ENCODE measurements at regions not wholly inside any gene's neighbourhood (a gene's known extent, or its start where the extent isn't known, plus 50 kb on each side); places are given as distances from the start of the nearest gene placed in this dataset.

GRCh38 chr9:78548670-78549069 is 251.7 kb downstream of the PSAT1 start:
- no peak for TF ChIP-seq EZH2 (IDR thresholded peaks at IDR 0.05; ENCODE audit: low read length, missing control alignments)
- TF ChIP-seq CTCF (conservative IDR thresholded peaks at IDR 0.05 in 1 of 2, IDR thresholded peaks at IDR 0.05 in 1 of 2; ENCODE audit: low read depth in 1 of 2, low read length in 2 of 2), result no peak
